ENCODE measurements at regions not wholly inside any gene's neighbourhood (a gene's known extent, or its start where the extent isn't known, plus 50 kb on each side); places are given as distances from the start of the nearest gene placed in this dataset.
A peak's percentile ranks its signal among the peaks of the same experiment; 100 is the strongest.

- H4K20me1 ChIP-seq (ENCODE audit: control insufficient read depth, extremely low read depth, insufficient read depth, low read length): no peaks in the 10 kb centered on the region
- DNase-seq (ENCODE audit: low read depth in 2 of 2): no peak
Observed at GRCh38 chr9:1210954-1211353, 160.8 kb downstream of the DMRT2 start.

GRCh38 chr9:1216532-1216931 lies 166.4 kb downstream of the DMRT2 start:
- Histone ChIP-seq H3K27ac (ENCODE audit: insufficient read depth, low read length) (no peak overlapping the region), H2AFZ (ENCODE audit: low read length) (no peak overlapping the region), H3K27me3 (ENCODE audit: control insufficient read depth, insufficient read depth, low read length) (no peaks in the 10 kb centered on the region), H3K36me3 (ENCODE audit: control insufficient read depth, insufficient read depth, low read length) (no peaks in the 10 kb centered on the region), H3K79me2 (ENCODE audit: control insufficient read depth, insufficient read depth, low read length) (no peaks in the 10 kb centered on the region), H3K4me1 (ENCODE audit: control insufficient read depth, extremely low read depth, insufficient read depth, low read length) (no peaks in the 10 kb centered on the region), H3K9ac (ENCODE audit: insufficient read depth, low read length) (no peak overlapping the region), H3K4me2 (ENCODE audit: extremely low read depth, insufficient read depth, low read length) (no peak overlapping the region), H4K20me1 (ENCODE audit: control insufficient read depth, extremely low read depth, insufficient read depth, low read length) (no peaks in the 10 kb centered on the region), H3K9me3 (ENCODE audit: control insufficient read depth, insufficient read depth, low read depth, low read length) (no peaks in the 10 kb centered on the region), H3K4me3 (replicated peaks in 1 of 4; ENCODE audit: control extremely low read depth in 1 of 4, insufficient read depth in 1 of 4, low read depth in 3 of 4, low read length in 4 of 4) (no peak overlapping the region)
- peak in 1 of 2 donors; percentile 36 for DNase-seq (ENCODE audit: low read depth in 2 of 2)
- no peak for TF ChIP-seq CTCF (conservative IDR thresholded peaks at IDR 0.05 in 1 of 2, IDR thresholded peaks at IDR 0.05 in 1 of 2; ENCODE audit: low read depth in 1 of 2, low read length in 2 of 2)
- TF ChIP-seq EZH2 (IDR thresholded peaks at IDR 0.05; ENCODE audit: low read length, missing control alignments): no peak

More at GRCh38 chr9:1210954-1211353, 160.8 kb downstream of the DMRT2 start:
- no peak overlapping the region for H3K4me3 ChIP-seq (replicated peaks in 1 of 4; ENCODE audit: control extremely low read depth in 1 of 4, insufficient read depth in 1 of 4, low read depth in 3 of 4, low read length in 4 of 4)
- H3K79me2 ChIP-seq (ENCODE audit: control insufficient read depth, insufficient read depth, low read length): no peaks in the 10 kb centered on the region
- H3K4me2 ChIP-seq (ENCODE audit: extremely low read depth, insufficient read depth, low read length): no peak overlapping the region
- no peaks in the 10 kb centered on the region for H3K36me3 ChIP-seq (ENCODE audit: control insufficient read depth, insufficient read depth, low read length)
- H3K9me3 ChIP-seq (ENCODE audit: control insufficient read depth, insufficient read depth, low read depth, low read length): no peaks in the 10 kb centered on the region
- H3K27me3 ChIP-seq (ENCODE audit: control insufficient read depth, insufficient read depth, low read length): no peaks in the 10 kb centered on the region
- H3K27ac ChIP-seq (ENCODE audit: insufficient read depth, low read length): no peak overlapping the region
- H2AFZ ChIP-seq (ENCODE audit: low read length): no peak overlapping the region
- no peak overlapping the region for H3K9ac ChIP-seq (ENCODE audit: insufficient read depth, low read length)
- no peak for TF ChIP-seq EZH2 (IDR thresholded peaks at IDR 0.05; ENCODE audit: low read length, missing control alignments)
- TF ChIP-seq CTCF (conservative IDR thresholded peaks at IDR 0.05 in 1 of 2, IDR thresholded peaks at IDR 0.05 in 1 of 2; ENCODE audit: low read depth in 1 of 2, low read length in 2 of 2): no peak
- no peaks in the 10 kb centered on the region for H3K4me1 ChIP-seq (ENCODE audit: control insufficient read depth, extremely low read depth, insufficient read depth, low read length)

GRCh38 chr9:1217076-1217475 lies 166.9 kb downstream of the DMRT2 start:
- Histone ChIP-seq H3K4me2 (ENCODE audit: extremely low read depth, insufficient read depth, low read length) (no peak overlapping the region), H3K27ac (ENCODE audit: insufficient read depth, low read length) (no peak overlapping the region), H3K79me2 (ENCODE audit: control insufficient read depth, insufficient read depth, low read length) (no peaks in the 10 kb centered on the region), H4K20me1 (ENCODE audit: control insufficient read depth, extremely low read depth, insufficient read depth, low read length) (no peaks in the 10 kb centered on the region), H3K27me3 (ENCODE audit: control insufficient read depth, insufficient read depth, low read length) (no peaks in the 10 kb centered on the region), H3K9me3 (ENCODE audit: control insufficient read depth, insufficient read depth, low read depth, low read length) (no peaks in the 10 kb centered on the region), H3K4me3 (replicated peaks in 1 of 4; ENCODE audit: control extremely low read depth in 1 of 4, insufficient read depth in 1 of 4, low read depth in 3 of 4, low read length in 4 of 4) (no peak overlapping the region), H3K36me3 (ENCODE audit: control insufficient read depth, insufficient read depth, low read length) (no peaks in the 10 kb centered on the region), H3K9ac (ENCODE audit: insufficient read depth, low read length) (no peak overlapping the region), H2AFZ (ENCODE audit: low read length) (no peak overlapping the region), H3K4me1 (ENCODE audit: control insufficient read depth, extremely low read depth, insufficient read depth, low read length) (no peaks in the 10 kb centered on the region)
- TF ChIP-seq EZH2 (IDR thresholded peaks at IDR 0.05; ENCODE audit: low read length, missing control alignments) (no peak), CTCF (conservative IDR thresholded peaks at IDR 0.05 in 1 of 2, IDR thresholded peaks at IDR 0.05 in 1 of 2; ENCODE audit: low read depth in 1 of 2, low read length in 2 of 2) (no peak)
- no peak for DNase-seq (ENCODE audit: low read depth in 2 of 2)

Measured in fibroblast of lung (primary cell).